ENCODE measurements at regions not wholly inside any gene's neighbourhood (a gene's known extent, or its start where the extent isn't known, plus 50 kb on each side); places are given as distances from the start of the nearest gene placed in this dataset.

DNA sequence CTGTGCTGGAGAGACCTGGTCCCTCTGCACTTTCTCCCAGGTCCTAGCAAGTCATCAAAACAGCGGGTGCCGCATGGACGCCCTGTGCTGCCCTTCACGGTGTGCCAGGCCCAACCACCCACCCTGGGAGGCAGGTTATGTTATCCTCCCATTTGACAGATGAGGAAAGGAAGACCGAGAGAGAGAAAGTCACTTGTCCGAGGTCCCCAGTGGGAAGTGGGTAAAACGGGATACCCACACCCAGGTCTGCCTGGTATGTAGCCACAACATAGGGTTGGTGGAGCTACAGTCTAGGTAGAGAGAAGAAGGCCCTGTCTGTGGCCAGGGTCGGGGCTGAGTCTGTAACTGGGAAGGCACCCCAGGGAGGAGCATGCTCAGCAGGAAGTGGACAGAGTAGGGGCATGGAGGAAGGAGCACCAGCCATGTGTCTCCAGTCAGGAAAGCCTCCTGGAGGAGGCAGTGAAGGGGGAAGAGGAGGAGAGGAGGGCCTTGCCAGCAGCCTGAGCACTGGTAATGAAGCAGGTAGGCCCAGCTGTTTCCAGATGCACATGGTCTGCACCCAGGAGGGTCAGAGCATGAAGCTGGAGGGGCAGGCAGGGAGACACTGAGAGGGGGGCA lies 98.4 kb downstream of the ZFP36L2 start:
- Histone ChIP-seq H3K4me2 (ENCODE audit: low read length) (no peak overlapping the region), H3K4me1 (no peaks in the 10 kb centered on the region), H3K36me3 (ENCODE audit: control insufficient read depth, insufficient read depth, low read length) (no peaks in the 10 kb centered on the region), H3K27ac (peak overlapping the region; percentile 11), H3K79me2 (no peaks in the 10 kb centered on the region), H2AFZ (no peak overlapping the region), H3K27me3 (ENCODE audit: control insufficient read depth, insufficient read depth, low read length) (no peaks in the 10 kb centered on the region), H3K4me3 (ENCODE audit: low read depth, low read length) (no peak overlapping the region), H3K9me3 (ENCODE audit: control insufficient read depth, low read length) (no peaks in the 10 kb centered on the region), H3K9ac (no peak overlapping the region)
- TF ChIP-seq, protein P1, sequence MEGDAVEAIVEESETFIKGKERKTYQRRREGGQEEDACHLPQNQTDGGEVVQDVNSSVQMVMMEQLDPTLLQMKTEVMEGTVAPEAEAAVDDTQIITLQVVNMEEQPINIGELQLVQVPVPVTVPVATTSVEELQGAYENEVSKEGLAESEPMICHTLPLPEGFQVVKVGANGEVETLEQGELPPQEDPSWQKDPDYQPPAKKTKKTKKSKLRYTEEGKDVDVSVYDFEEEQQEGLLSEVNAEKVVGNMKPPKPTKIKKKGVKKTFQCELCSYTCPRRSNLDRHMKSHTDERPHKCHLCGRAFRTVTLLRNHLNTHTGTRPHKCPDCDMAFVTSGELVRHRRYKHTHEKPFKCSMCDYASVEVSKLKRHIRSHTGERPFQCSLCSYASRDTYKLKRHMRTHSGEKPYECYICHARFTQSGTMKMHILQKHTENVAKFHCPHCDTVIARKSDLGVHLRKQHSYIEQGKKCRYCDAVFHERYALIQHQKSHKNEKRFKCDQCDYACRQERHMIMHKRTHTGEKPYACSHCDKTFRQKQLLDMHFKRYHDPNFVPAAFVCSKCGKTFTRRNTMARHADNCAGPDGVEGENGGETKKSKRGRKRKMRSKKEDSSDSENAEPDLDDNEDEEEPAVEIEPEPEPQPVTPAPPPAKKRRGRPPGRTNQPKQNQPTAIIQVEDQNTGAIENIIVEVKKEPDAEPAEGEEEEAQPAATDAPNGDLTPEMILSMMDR (IDR thresholded peaks at IDR 0.05) = no peak

DNA sequence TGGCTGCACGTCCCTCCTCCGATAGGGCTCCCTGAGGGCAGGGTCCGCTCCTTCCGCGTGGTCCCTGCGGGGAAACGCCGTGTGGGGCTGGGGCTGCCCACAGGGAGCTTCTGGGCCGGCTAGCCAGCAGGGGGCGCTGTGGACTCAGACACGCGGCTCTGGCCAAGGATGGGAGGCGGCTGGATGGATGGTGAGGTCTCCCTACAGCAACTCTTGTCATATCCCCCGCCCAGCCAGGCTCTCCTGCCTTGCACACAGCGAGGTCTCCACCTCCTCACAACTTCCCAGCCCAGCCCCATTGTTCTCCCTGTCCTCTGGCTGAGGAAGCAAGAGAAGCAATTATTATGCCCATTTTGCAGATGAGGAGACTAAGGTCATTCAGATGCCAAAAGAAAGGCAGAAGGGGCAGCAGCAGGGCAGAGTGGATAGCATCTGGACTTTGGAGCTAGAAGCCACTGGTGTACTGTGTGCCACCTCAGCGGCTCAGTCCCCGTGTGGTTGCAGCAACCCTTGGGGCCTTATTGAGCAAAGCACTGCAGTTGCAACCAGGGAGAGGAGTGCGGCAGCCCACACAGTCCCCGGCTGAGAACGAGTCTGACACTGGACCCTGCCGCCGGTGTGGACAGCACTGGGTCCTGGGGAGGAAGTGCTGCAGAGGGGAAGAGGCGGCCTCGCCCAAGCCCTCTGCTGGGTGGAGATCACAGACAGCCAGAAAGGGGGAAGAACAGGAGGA lies 99.0 kb downstream of the ZFP36L2 start:
- no peak overlapping the region for H3K27ac ChIP-seq
- H3K4me2 ChIP-seq (ENCODE audit: low read length) = no peak overlapping the region
- no peaks in the 10 kb centered on the region for H3K27me3 ChIP-seq (ENCODE audit: control insufficient read depth, insufficient read depth, low read length)
- TF ChIP-seq, protein P1 (IDR thresholded peaks at IDR 0.05) = peak; percentile 35
- no peak overlapping the region for H3K4me3 ChIP-seq (ENCODE audit: low read depth, low read length)
- no peak overlapping the region for H2AFZ ChIP-seq
- no peaks in the 10 kb centered on the region for H3K36me3 ChIP-seq (ENCODE audit: control insufficient read depth, insufficient read depth, low read length)
- no peaks in the 10 kb centered on the region for H3K4me1 ChIP-seq
- H3K9ac ChIP-seq = no peak overlapping the region
- H3K79me2 ChIP-seq = no peaks in the 10 kb centered on the region
- no peaks in the 10 kb centered on the region for H3K9me3 ChIP-seq (ENCODE audit: control insufficient read depth, low read length)

DNA sequence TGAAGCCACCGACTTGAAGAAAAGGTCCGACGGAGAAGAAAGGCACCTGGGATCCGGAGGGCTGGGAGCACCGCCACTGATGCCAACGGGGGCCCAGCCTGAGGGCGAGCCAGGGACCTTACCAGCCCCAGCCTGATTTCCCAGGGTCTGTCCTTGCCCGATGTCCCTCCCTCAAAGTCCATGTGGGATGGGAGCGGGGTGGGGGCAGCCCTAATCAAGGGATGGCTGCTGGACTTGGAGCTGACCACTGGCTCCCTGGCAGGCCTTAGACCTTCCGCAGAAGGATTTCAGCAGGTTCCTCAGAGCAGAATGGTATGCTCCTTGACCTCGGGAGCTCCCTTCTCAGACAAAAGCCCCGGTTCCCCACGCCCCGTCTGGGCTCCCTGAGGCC lies 99.6 kb downstream of the ZFP36L2 start:
- Histone ChIP-seq H3K4me3 (ENCODE audit: low read depth, low read length) (no peak overlapping the region), H3K36me3 (ENCODE audit: control insufficient read depth, insufficient read depth, low read length) (no peaks in the 10 kb centered on the region), H3K27ac (no peak overlapping the region), H3K79me2 (no peaks in the 10 kb centered on the region), H3K4me1 (no peaks in the 10 kb centered on the region), H2AFZ (no peak overlapping the region), H3K9me3 (ENCODE audit: control insufficient read depth, low read length) (no peaks in the 10 kb centered on the region), H3K4me2 (ENCODE audit: low read length) (no peak overlapping the region), H3K9ac (no peak overlapping the region), H3K27me3 (ENCODE audit: control insufficient read depth, insufficient read depth, low read length) (no peaks in the 10 kb centered on the region)
- TF ChIP-seq, protein P1 (IDR thresholded peaks at IDR 0.05) = no peak

DNA sequence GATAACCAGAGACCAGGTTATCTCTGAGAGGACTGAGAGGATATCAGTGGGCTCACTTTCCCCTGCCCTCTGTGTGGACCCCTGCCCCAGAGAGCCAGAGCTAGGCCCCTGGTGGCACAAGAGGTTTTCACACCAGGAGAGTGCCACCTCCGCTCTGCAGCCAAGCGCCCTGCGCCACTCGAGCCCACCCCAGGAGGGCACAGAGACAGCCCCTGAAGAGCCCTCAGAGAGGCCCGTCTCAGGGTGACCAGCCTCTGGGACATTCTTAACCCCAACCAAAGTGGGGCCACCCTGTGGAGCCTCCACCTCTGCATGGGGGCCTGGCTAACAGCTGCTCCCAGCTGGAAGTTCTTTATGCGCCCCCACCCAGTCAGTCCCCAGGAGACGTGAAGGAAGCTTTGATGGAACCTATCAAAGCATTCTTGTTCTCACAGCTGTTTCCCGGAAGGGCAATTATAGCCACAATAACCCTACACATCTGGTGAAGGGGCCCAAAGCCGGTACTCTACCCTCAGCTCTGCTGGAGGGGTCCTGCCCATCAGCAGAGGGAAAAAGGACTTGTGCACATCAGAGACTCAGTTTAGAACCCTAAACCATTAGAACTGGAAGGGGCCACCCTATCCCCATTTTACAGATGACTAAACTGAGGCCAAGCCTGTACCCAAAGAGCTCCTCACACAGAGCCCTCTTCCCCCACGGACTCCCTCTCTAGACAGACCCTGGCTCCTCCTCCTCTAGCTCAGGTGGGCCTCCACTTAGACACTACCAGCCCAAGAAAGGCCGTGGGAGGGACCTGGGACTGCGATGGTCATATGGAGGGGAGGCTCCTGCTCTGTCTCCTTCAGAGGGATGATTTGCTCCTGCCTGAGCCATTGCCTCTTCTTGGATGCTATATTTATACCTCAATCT lies 101.1 kb downstream of the ZFP36L2 start:
- Histone ChIP-seq H3K27me3 (ENCODE audit: control insufficient read depth, insufficient read depth, low read length) (no peaks in the 10 kb centered on the region), H3K36me3 (ENCODE audit: control insufficient read depth, insufficient read depth, low read length) (no peaks in the 10 kb centered on the region), H3K27ac (no peak overlapping the region), H3K4me2 (ENCODE audit: low read length) (no peak overlapping the region), H3K9ac (no peak overlapping the region), H3K4me1 (no peaks in the 10 kb centered on the region), H3K9me3 (ENCODE audit: control insufficient read depth, low read length) (no peaks in the 10 kb centered on the region), H2AFZ (no peak overlapping the region), H3K79me2 (no peaks in the 10 kb centered on the region), H3K4me3 (ENCODE audit: low read depth, low read length) (no peak overlapping the region)
- TF ChIP-seq, protein P1 (IDR thresholded peaks at IDR 0.05) = no peak

Measured in parathyroid adenoma (tissue), 2 donors.